GM12878 (cell line): ENCODE measurements at regions not wholly inside any gene's neighbourhood (a gene's known extent, or its start where the extent isn't known, plus 50 kb on each side); places are given as distances from the start of the nearest gene placed in this dataset.

Source experiments
- ATAC-seq: fragments of 200-7000 bp; cut with Tn5 transposase; 3 replicates; pipeline ENCODE4 v1.9.1; 2020; ENCODE audit warnings: mild to moderate bottlenecking, moderate library complexity
- BruUV-seq: library from RNA; stranded (reverse); fragments of 400-500 nt; replicated peaks from 2 replicates; lab custom pipeline; 2021; lab: Mats Ljungman, UMichigan
- CTCF ChIA-PET: fragments of 300-600 bp; sonication (Branson Sonifier 250); formaldehyde crosslinking; extraction: SDS; loops from one replicate; lab custom pipeline; 2021; ENCODE audit warnings: inconsistent platforms; lab: Yijun Ruan, JAX
- POLR2A ChIA-PET: fragments of 350-600 bp; formaldehyde crosslinking; extraction: SDS; loops from one replicate; lab custom pipeline; 2021; ENCODE audit warnings: inconsistent platforms; lab: Charles Lee
- RAD21 ChIA-PET: fragments of 300-600 bp; sonication (Branson Sonifier 250); formaldehyde crosslinking; loops from one replicate; lab custom pipeline; 2023; ENCODE audit warnings: antibody characterized with exemption; ENCODE audit not compliant: unreplicated experiment; lab: Charles Lee
- SMC1A ChIA-PET: fragments of 300-600 bp; sonication (Branson Sonifier 250); formaldehyde crosslinking; loops from one replicate; lab custom pipeline; 2023; ENCODE audit not compliant: unreplicated experiment, uncharacterized antibody; lab: Charles Lee
- DNase-seq: peaks from one replicate; pipeline ENCODE4 v3.0.0-alpha.2; 2011; ENCODE audit warnings: low read depth, low spot score
- FAIRE-seq: peaks from 3 replicates; lab custom pipeline; 2011; peaks lifted over from hg19 to GRCh38; lab: Jason Lieb, UNC
- H2AFZ ChIP-seq: 2 replicates; pipeline ENCODE4 v1.6.0; 2011; ENCODE audit warnings: low read depth, low read length, control low read depth; ENCODE audit not compliant: control insufficient read depth
- H3K27ac ChIP-seq: 2 replicates; pipeline ENCODE4 v1.5.1; 2011; ENCODE audit warnings: control low read depth; ENCODE audit not compliant: control insufficient read depth, insufficient read depth
- H3K27me3 ChIP-seq, 2 experiments: replicated peaks in 1 of 2; 2 replicates each; pipeline versions ENCODE4 v1.6.0 to v1.6.1; 2011; ENCODE audit warnings: low read length in 1 of 2; ENCODE audit not compliant: control insufficient read depth in 2 of 2, insufficient read depth in 2 of 2
- H3K36me3 ChIP-seq, 2 experiments: 2 replicates each; pipeline ENCODE4 v1.5.1; 2011; ENCODE audit warnings: low read length in 1 of 2; ENCODE audit not compliant: control insufficient read depth in 2 of 2, insufficient read depth in 2 of 2
- H3K4me1 ChIP-seq: 2 replicates; pipeline ENCODE4 v1.6.1; 2011; ENCODE audit warnings: mild to moderate bottlenecking, low read length, moderate library complexity, mixed read lengths; ENCODE audit not compliant: control insufficient read depth, insufficient read depth
- H3K4me2 ChIP-seq: 2 replicates; pipeline ENCODE4 v1.6.0; 2011; ENCODE audit warnings: control low read depth; ENCODE audit not compliant: control insufficient read depth, insufficient read depth
- H3K4me3 ChIP-seq: fragments of 200-600 bp; sonication (generic); 2 replicates; pipeline ENCODE4 v1.5.1; 2016
- H3K79me2 ChIP-seq: 2 replicates; pipeline ENCODE4 v1.6.0; 2011; ENCODE audit warnings: low read length; ENCODE audit not compliant: control insufficient read depth, insufficient read depth
- H3K9ac ChIP-seq: 2 replicates; pipeline ENCODE4 v1.8.0; 2011; ENCODE audit warnings: low read length, control low read depth, mixed read lengths; ENCODE audit not compliant: control insufficient read depth, insufficient read depth
- H3K9me3 ChIP-seq: replicated peaks from 3 replicates; pipeline ENCODE4 v1.5.1; 2011; ENCODE audit warnings: mild to moderate bottlenecking, low read length; ENCODE audit not compliant: control insufficient read depth, insufficient read depth
- H4K20me1 ChIP-seq: 2 replicates; pipeline ENCODE4 v1.6.0; 2011; ENCODE audit not compliant: control insufficient read depth, insufficient read depth
- ATF2 ChIP-seq: IDR thresholded peaks from 2 replicates; pipeline ENCODE4 v1.6.1; 2012; ENCODE audit warnings: low read length, inconsistent platforms
- ATF7 ChIP-seq: fragments of 450-650 bp; IDR thresholded peaks from 2 replicates; pipeline ENCODE4 v1.6.1; 2016; ENCODE audit warnings: low read depth, mild to moderate bottlenecking
- BCL11A ChIP-seq: IDR thresholded peaks from 2 replicates; pipeline ENCODE4 v1.6.1; 2011; ENCODE audit warnings: low read depth, low read length
- CEBPB ChIP-seq, 2 experiments: fragments of 150-350 bp in 1 of 2; IDR thresholded peaks; 2 replicates each; pipeline ENCODE4 v1.6.1; 2012 to 2014; ENCODE audit warnings: low read depth in 2 of 2, low read length in 2 of 2, borderline replicate concordance in 1 of 2, inconsistent platforms in 1 of 2
- MAX ChIP-seq: IDR thresholded peaks from 2 replicates; pipeline ENCODE4 v1.6.1; 2012; ENCODE audit warnings: low read depth, low read length, improper control_type of control experiment
- MLLT1 ChIP-seq: fragments of 450-650 bp; IDR thresholded peaks from 2 replicates; pipeline ENCODE4 v1.6.1; 2016; ENCODE audit warnings: mild to moderate bottlenecking
- PBX3 ChIP-seq: IDR thresholded peaks from 2 replicates; pipeline ENCODE4 v1.6.1; 2011; ENCODE audit warnings: mild to moderate bottlenecking, low read depth, low read length, moderate library complexity; ENCODE audit not compliant: insufficient replicate concordance
- PKNOX1 ChIP-seq: fragments of 450-650 bp; IDR thresholded peaks from 2 replicates; pipeline ENCODE4 v1.6.1; 2016; ENCODE audit warnings: mild to moderate bottlenecking
- POLR2AphosphoS2 ChIP-seq: IDR thresholded peaks from 2 replicates; pipeline ENCODE4 v1.6.1; 2011; ENCODE audit warnings: low read depth, mild to moderate bottlenecking, low read length, improper control_type of control experiment, moderate library complexity
- SMC3 ChIP-seq: IDR thresholded peaks from 2 replicates; pipeline ENCODE4 v1.6.1; 2011; ENCODE audit warnings: low read length, improper control_type of control experiment, borderline replicate concordance
- STAT3 ChIP-seq: IDR thresholded peaks from 2 replicates; pipeline ENCODE4 v1.6.1; 2011; ENCODE audit warnings: low read depth, low read length, improper control_type of control experiment
- WGBS: methylation state at CpG from one replicate; pipeline ENCODE4 v1.1.6; 2016; ENCODE audit warnings: low lambda C conversion rate; ENCODE audit not compliant: insufficient replicate concordance, insufficient coverage; ENCODE audit errors: missing lambda C conversion rate; 5-methylcytosine and 5-hydroxymethylcytosine counted together
- in situ Hi-C: fragments of 300-500 bp; cut with MboI; formaldehyde crosslinking; loops from 9 replicates; pipeline ENCODE4 v1.14.3; 2018; ENCODE audit warnings: mixed read lengths
- intact Hi-C: fragments of 100-400 bp; cut with micrococcal nuclease; formaldehyde crosslinking; loops from one replicate; pipeline ENCODE4 v1.14.2; 2022; ENCODE audit not compliant: unreplicated experiment

GRCh38 chr13:50550151-50550550 is 293.3 kb downstream of the DLEU7 start:
- CTCF ChIA-PET = no interaction called here
- in situ Hi-C loops = no loop called here
- Histone ChIP-seq H4K20me1 (no peaks in the 10 kb centered on the region), H3K4me2 (no peak overlapping the region), H3K27me3 (no peaks in the 10 kb centered on the region; a peak in 1 of 4 replicates), H3K36me3 (no peaks in the 10 kb centered on the region), H2AFZ (no peak overlapping the region), H3K27ac (no peak overlapping the region), H3K9ac (no peak overlapping the region), H3K9me3 (no peaks in the 10 kb centered on the region; the same call in 2 of the 3 replicates), H3K79me2 (no peaks in the 10 kb centered on the region), H3K4me1 (no peaks in the 10 kb centered on the region), H3K4me3 (no peak overlapping the region)
- POLR2A ChIA-PET = no interaction called here
- ATAC-seq (no peak), DNase-seq (no peak), FAIRE-seq (no peak)
- WGBS = 24% methylated on average over 1 of the region's 1 CpG
- RAD21 ChIA-PET = no interaction called here
- SMC1A ChIA-PET = no interaction called here
- intact Hi-C loops = no loop called here
- TF ChIP-seq POLR2AphosphoS2 = no peak
- no TSS peak for BruUV-seq

- WGBS = 0% methylated on average over 1 of the region's 1 CpG
- Histone ChIP-seq H3K36me3 (no peaks in the 10 kb centered on the region), H3K9ac (no peak overlapping the region), H3K4me3 (no peak overlapping the region), H3K27ac (no peak overlapping the region), H4K20me1 (no peaks in the 10 kb centered on the region), H3K4me2 (no peak overlapping the region), H3K9me3 (no peaks in the 10 kb centered on the region; the same call in 2 of the 3 replicates), H3K27me3 (no peaks in the 10 kb centered on the region; a peak in 1 of 4 replicates), H2AFZ (no peak overlapping the region), H3K79me2 (no peaks in the 10 kb centered on the region), H3K4me1 (no peaks in the 10 kb centered on the region)
- DNase-seq (no peak), ATAC-seq (no peak), FAIRE-seq (no peak)
- in situ Hi-C loops = no loop called here
- ChIA-PET POLR2A (interaction anchor here (0.5 kb wide), 1 partner anchor 131 kb away, joined by 3 read pairs; no protein-coding TSS in a partner anchor), SMC1A (interaction anchor here (1.0 to 2.3 kb wide), 3 partner anchors 10 to 248 kb away, joined by 3 to 8 read pairs (median 3); no protein-coding TSS in a partner anchor), RAD21 (interaction anchor here (0.6 to 1.1 kb wide), 2 partner anchors 248 to 436 kb away, joined by 3 read pairs; no protein-coding TSS in a partner anchor), CTCF (interaction anchor here (0.7 to 1.9 kb wide), 4 partner anchors 10 to 210 kb away, joined by 3 to 4 read pairs (median 4); no protein-coding TSS in a partner anchor)
- intact Hi-C loops = no loop called here
- BruUV-seq = no TSS peak
- TF ChIP-seq PKNOX1 (no peak), BCL11A (no peak), ATF2 (no peak), MAX (no peak), PBX3 (no peak), SMC3 (no peak), CEBPB (IDR thresholded peaks at IDR 0.05; ENCODE audit: borderline replicate concordance in 1 of 2, low read depth in 2 of 2, low read length in 2 of 2) (no peak), ATF7 (no peak), STAT3 (no peak), MLLT1 (no peak)
These were observed 291.0 kb downstream of the DLEU7 start for GRCh38 chr13:50552424-50552966.
